Fibroblast of lung (primary cell): ENCODE measurements at regions not wholly inside any gene's neighbourhood (a gene's known extent, or its start where the extent isn't known, plus 50 kb on each side); places are given as distances from the start of the nearest gene placed in this dataset.

Source experiments
- DNase-seq, 2 donors: peaks; one replicate each; pipeline versions ENCODE4 v3.0.0 to v3.0.0-alpha.2; 2010; ENCODE audit warnings: low read depth in 2 of 2
- H2AFZ ChIP-seq: 2 replicates; pipeline ENCODE4 v1.5.1; 2012; ENCODE audit warnings: low read length, control low read depth, inconsistent platforms
- H3K27ac ChIP-seq: 2 replicates; pipeline ENCODE4 v1.5.1; 2011; ENCODE audit warnings: low read length, control low read depth; ENCODE audit not compliant: insufficient read depth
- H3K27me3 ChIP-seq: 2 replicates; pipeline ENCODE4 v1.5.1; 2011; ENCODE audit warnings: mild to moderate bottlenecking, low read length; ENCODE audit not compliant: control insufficient read depth, insufficient read depth
- H3K36me3 ChIP-seq: 2 replicates; pipeline ENCODE4 v1.5.1; 2011; ENCODE audit warnings: low read length; ENCODE audit not compliant: control insufficient read depth, insufficient read depth
- H3K4me1 ChIP-seq: 2 replicates; pipeline ENCODE4 v1.5.1; 2011; ENCODE audit warnings: low read length; ENCODE audit not compliant: control insufficient read depth, insufficient read depth; ENCODE audit errors: extremely low read depth
- H3K4me2 ChIP-seq: 2 replicates; pipeline ENCODE4 v1.5.1; 2011; ENCODE audit warnings: low read length, control low read depth; ENCODE audit not compliant: insufficient read depth; ENCODE audit errors: extremely low read depth
- H3K4me3 ChIP-seq, 4 experiments: fragments of 200-600 bp in 1 of 4; sonication (generic) in 1 of 4; replicated peaks in 1 of 4; 2 replicates each; pipeline ENCODE4 v1.5.1; 2011 to 2016; ENCODE audit warnings: low read length in 4 of 4, low read depth in 3 of 4, mild to moderate bottlenecking in 3 of 4, control low read depth in 2 of 4, inconsistent platforms in 1 of 4, mixed read lengths in 1 of 4; ENCODE audit not compliant: insufficient read depth in 1 of 4; ENCODE audit errors: control extremely low read depth in 1 of 4
- H3K79me2 ChIP-seq: 2 replicates; pipeline ENCODE4 v1.5.1; 2012; ENCODE audit warnings: mild to moderate bottlenecking, low read length, inconsistent platforms; ENCODE audit not compliant: control insufficient read depth, insufficient read depth
- H3K9ac ChIP-seq: 2 replicates; pipeline ENCODE4 v1.5.1; 2011; ENCODE audit warnings: mild to moderate bottlenecking, low read length, control low read depth; ENCODE audit not compliant: insufficient read depth
- H3K9me3 ChIP-seq: 2 replicates; pipeline ENCODE4 v1.5.1; 2012; ENCODE audit warnings: low read depth, low read length; ENCODE audit not compliant: control insufficient read depth, insufficient read depth
- H4K20me1 ChIP-seq: 2 replicates; pipeline ENCODE4 v1.5.1; 2011; ENCODE audit warnings: low read length; ENCODE audit not compliant: control insufficient read depth, insufficient read depth; ENCODE audit errors: extremely low read depth
- CTCF ChIP-seq, 2 donors: IDR thresholded peaks in 1 of 2; conservative IDR thresholded peaks in 1 of 2; 1 replicate in 1 of 2; 2 replicates in 1 of 2; pipeline ENCODE4 v1.5.1; 2011 to 2012; ENCODE audit warnings: low read length in 2 of 2, control low read depth in 1 of 2, inconsistent platforms in 1 of 2, low read depth in 1 of 2, mild to moderate bottlenecking in 1 of 2
- EZH2 ChIP-seq: IDR thresholded peaks from 2 replicates; pipeline ENCODE4 v1.5.1; 2012; ENCODE audit warnings: low read length, control low read depth, mild to moderate bottlenecking; ENCODE audit errors: missing control alignments

- no peak overlapping the region for H3K9ac ChIP-seq
- TF ChIP-seq EZH2 (no peak), CTCF (conservative IDR thresholded peaks at IDR 0.05 in 1 of 2, IDR thresholded peaks at IDR 0.05 in 1 of 2; ENCODE audit: low read depth in 1 of 2, low read length in 2 of 2) (no peak)
These were observed 144.2 kb upstream of the PAPPA start for GRCh38 chr9:116009420-116009819.

GRCh38 chr9:116015855-116016254 lies 137.7 kb upstream of the PAPPA start:
- no peak for DNase-seq
- H4K20me1 ChIP-seq: no peaks in the 10 kb centered on the region
- no peak overlapping the region for H3K4me3 ChIP-seq
- no peak overlapping the region for H3K27ac ChIP-seq
- H3K27me3 ChIP-seq: no peaks in the 10 kb centered on the region
- no peak overlapping the region for H3K9ac ChIP-seq
- TF ChIP-seq EZH2 (no peak), CTCF (conservative IDR thresholded peaks at IDR 0.05 in 1 of 2, IDR thresholded peaks at IDR 0.05 in 1 of 2; ENCODE audit: low read depth in 1 of 2, low read length in 2 of 2) (no peak)
- no peaks in the 10 kb centered on the region for H3K9me3 ChIP-seq
- H3K79me2 ChIP-seq: no peaks in the 10 kb centered on the region
- H3K4me2 ChIP-seq: no peak overlapping the region
- no peaks in the 10 kb centered on the region for H3K36me3 ChIP-seq
- no peaks in the 10 kb centered on the region for H3K4me1 ChIP-seq
- H2AFZ ChIP-seq: no peak overlapping the region

More at GRCh38 chr9:116009420-116009819, 144.2 kb upstream of the PAPPA start:
- no peak overlapping the region for H3K4me2 ChIP-seq
- no peaks in the 10 kb centered on the region for H3K36me3 ChIP-seq
- no peak overlapping the region for H2AFZ ChIP-seq
- H3K27ac ChIP-seq: no peak overlapping the region
- no peaks in the 10 kb centered on the region for H4K20me1 ChIP-seq
- no peak for DNase-seq
- H3K9me3 ChIP-seq: no peaks in the 10 kb centered on the region
- no peaks in the 10 kb centered on the region for H3K27me3 ChIP-seq
- no peak overlapping the region for H3K4me3 ChIP-seq
- H3K4me1 ChIP-seq: no peaks in the 10 kb centered on the region
- H3K79me2 ChIP-seq: no peaks in the 10 kb centered on the region

GRCh38 chr9:116020146-116020545 lies 133.4 kb upstream of the PAPPA start:
- Histone ChIP-seq H3K79me2 (no peaks in the 10 kb centered on the region), H3K9me3 (no peaks in the 10 kb centered on the region), H3K4me2 (no peak overlapping the region), H3K9ac (no peak overlapping the region), H3K4me3 (no peak overlapping the region), H2AFZ (no peak overlapping the region), H3K27me3 (no peaks in the 10 kb centered on the region), H3K4me1 (no peaks in the 10 kb centered on the region), H3K36me3 (no peaks in the 10 kb centered on the region), H4K20me1 (no peaks in the 10 kb centered on the region), H3K27ac (no peak overlapping the region)
- peak in 1 of 2 donors; percentile 30 for DNase-seq
- no peak for TF ChIP-seq EZH2
- no peak for TF ChIP-seq CTCF (conservative IDR thresholded peaks at IDR 0.05 in 1 of 2, IDR thresholded peaks at IDR 0.05 in 1 of 2; ENCODE audit: low read depth in 1 of 2, low read length in 2 of 2)
